Fibroblast of skin of scalp (primary cell): ENCODE measurements at regions not wholly inside any gene's neighbourhood (a gene's known extent, or its start where the extent isn't known, plus 50 kb on each side); places are given as distances from the start of the nearest gene placed in this dataset.
A peak's percentile ranks its signal among the peaks of the same experiment; 100 is the strongest.

Experiments used
- DNase-seq: peaks from one replicate; pipeline ENCODE4 v3.0.0-alpha.2; 2013

GRCh38 chr6:44614396-44614795 lies 226.9 kb downstream of the CDC5L start:
- DNase-seq: no peak

DNA sequence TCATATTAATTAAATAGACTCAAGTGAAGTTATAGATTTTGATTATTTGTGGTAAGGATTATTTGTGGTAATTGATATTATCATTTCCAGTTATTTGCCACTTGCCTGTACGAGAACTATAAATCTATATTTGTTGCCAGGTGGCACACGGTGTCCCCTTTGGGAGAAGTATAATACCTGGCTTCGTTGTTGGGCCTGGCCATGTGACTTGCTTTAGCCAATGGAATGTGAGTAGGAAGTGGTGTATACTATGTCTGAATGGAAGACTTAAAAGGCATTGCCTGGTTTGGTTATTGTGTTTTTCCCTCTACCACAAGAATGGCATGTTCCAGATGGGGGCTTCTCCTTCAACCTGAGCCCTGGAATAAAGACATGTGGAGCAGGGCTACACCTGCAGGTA lies 228.1 kb downstream of the CDC5L start:
- no peak for DNase-seq

GRCh38 chr6:44617416-44617815 lies 229.9 kb downstream of the CDC5L start:
- DNase-seq: no peak

DNA sequence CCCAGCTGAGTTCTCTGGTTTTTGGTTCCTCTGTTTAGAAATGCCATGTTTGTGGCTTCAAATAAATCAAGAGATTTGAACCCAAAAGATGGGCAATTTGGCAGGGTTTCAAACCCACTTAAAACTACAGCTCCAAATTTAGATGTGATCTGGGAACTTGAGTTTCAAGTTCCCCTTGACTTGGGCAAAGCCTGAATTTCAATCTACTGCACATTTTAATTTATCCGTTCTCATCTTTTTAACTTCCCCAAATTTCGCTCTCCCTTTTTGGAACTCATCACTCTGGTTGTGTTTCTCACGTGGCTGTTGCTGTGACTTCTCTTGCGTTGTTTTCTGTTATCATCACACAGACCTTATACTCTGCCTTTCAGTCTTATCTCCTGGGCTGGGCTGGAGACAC lies 230.9 kb downstream of the CDC5L start:
- DNase-seq: no peak

- DNase-seq: no peak
Observed at GRCh38 chr6:44620922-44621321, 233.4 kb downstream of the CDC5L start.

- no peak for DNase-seq
Observed at GRCh38 chr6:44621846-44622245, 234.3 kb downstream of the CDC5L start.

GRCh38 chr6:44622555-44622954 lies 235.0 kb downstream of the CDC5L start:
- no peak for DNase-seq

- DNase-seq: no peak
Observed at GRCh38 chr6:44622956-44623355, 235.4 kb downstream of the CDC5L start.

- DNase-seq: no peak
Observed at GRCh38 chr6:44624226-44624625, 236.7 kb downstream of the CDC5L start.

GRCh38 chr6:44624936-44625573 lies 237.5 kb downstream of the CDC5L start:
- no peak for DNase-seq

GRCh38 chr6:44625996-44626395 lies 238.5 kb downstream of the CDC5L start:
- DNase-seq: no peak

DNA sequence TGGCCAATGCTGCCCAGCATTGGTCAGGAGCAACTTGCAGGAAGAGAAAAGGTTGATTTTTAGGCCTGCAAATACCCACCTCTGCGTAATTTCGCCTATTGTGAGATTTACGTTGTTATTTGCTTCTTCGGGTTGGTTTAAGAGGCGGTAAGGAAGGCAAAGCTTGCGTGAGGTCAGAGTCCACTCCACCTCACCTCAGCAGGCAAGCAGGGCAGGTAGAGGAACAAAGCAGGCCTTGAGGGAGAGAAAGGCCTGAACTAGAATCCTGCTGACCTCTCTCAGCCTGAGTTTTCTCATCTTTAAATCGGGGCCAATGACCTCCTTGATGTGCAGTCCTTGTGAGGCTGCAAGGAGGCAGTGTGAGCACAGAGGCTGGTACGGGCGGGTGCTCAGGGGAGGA lies 239.1 kb downstream of the CDC5L start:
- no peak for DNase-seq

GRCh38 chr6:44627091-44627882 lies 239.8 kb downstream of the CDC5L start:
- no peak for DNase-seq

DNA sequence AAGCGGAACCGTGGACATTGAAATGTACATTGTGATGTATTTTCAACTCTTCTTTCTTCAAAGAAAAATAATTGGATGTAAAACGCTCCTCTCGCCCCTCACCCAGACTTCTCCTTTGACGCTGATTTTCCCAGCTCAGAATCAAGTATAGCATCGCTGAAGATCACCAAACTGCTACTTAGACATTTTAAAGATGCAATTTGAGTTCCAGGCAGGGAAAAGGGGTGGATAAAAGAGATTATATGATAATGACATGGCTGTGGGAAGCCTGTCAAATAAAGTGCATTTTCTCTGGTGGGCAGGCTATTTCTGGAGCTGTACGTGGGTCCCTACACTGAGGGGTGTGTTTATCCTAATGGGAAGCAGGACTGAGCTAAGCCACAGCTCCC lies 240.4 kb downstream of the CDC5L start:
- no peak for DNase-seq

DNA sequence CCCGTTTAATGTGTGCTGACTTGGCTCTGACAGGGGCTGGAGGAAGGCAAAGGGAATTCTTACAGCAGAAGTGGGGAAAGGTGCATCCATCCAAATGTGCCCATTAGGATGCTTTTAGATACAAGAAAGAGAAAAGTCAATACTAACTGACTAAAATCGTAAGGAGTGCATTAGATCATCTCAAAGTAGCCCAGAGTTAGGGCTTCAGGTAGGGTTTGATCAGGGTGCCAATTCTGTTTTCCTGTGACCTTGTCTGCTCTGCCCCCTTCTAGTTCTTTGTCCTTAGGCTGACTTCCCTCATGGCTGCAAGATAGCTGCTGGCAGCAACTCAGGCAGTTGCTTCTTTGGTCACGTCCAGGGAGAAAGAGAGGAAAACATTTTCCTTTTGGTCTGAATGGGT lies 240.8 kb downstream of the CDC5L start:
- DNase-seq: no peak

DNA sequence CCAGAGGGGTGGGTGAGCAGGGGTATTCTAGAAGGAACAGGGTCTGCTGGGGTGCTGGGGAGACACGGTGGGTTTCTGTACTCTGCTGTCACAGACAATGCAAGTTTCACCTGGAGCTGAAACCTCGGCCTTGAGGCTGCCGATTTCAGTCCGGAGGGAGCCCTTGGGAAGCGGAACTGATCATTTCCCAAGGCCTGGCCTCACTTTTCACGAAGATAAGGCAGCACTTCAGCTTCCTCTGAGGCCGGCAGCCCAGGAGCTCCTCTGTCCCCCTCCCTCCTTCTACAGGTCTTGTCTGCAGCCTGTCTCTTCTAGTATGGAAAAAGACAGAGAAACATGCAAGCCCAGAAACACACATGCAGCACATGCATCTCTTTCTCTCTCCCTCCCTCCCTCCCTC lies 242.1 kb downstream of the CDC5L start:
- no peak for DNase-seq

GRCh38 chr6:44630125-44631028 lies 242.9 kb downstream of the CDC5L start:
- peak; percentile 74 for DNase-seq

DNA sequence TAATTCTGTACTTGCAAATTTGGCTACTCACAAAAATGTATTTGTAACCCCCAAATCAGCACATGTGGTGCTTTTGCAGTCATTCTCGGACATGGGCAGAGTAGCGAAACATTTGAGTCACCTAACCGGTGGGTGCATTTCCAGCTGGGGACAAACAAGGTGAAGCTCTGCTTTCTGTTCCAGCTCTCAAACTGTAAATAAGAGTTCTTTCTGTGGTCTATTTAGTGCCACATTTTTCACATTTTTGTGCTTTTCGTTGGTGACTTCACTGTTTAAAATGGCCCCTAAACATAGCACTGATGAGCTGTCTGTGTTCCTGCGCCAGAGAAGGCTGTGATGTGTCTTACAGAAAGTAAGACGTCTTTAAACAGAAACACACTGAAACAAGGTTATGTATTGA lies 244.5 kb downstream of the CDC5L start:
- peak; percentile 20 for DNase-seq

DNA sequence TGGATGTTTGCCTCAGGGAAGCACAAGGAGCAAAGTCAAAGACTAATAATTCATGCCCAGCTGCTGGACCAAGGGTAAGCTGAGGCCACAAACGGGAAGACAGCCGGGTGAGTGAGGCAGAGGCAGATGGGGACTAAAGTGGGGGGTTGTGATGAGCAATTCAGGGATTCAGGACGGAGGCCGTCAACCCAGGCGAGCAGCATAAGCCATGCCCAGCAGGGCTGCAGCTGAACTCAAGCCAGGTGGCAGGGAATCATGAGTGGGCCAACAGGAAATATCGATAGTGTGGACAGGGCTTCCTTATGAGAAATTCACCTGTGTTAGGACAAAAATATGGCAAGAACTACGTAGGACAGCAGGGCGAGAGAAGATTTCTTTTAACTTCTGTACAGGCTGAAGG lies 246.8 kb downstream of the CDC5L start:
- no peak for DNase-seq

- no peak for DNase-seq
Observed at GRCh38 chr6:44635486-44635885, 248.0 kb downstream of the CDC5L start.

- DNase-seq: no peak
Observed at GRCh38 chr6:44636561-44637248, 249.2 kb downstream of the CDC5L start.

DNA sequence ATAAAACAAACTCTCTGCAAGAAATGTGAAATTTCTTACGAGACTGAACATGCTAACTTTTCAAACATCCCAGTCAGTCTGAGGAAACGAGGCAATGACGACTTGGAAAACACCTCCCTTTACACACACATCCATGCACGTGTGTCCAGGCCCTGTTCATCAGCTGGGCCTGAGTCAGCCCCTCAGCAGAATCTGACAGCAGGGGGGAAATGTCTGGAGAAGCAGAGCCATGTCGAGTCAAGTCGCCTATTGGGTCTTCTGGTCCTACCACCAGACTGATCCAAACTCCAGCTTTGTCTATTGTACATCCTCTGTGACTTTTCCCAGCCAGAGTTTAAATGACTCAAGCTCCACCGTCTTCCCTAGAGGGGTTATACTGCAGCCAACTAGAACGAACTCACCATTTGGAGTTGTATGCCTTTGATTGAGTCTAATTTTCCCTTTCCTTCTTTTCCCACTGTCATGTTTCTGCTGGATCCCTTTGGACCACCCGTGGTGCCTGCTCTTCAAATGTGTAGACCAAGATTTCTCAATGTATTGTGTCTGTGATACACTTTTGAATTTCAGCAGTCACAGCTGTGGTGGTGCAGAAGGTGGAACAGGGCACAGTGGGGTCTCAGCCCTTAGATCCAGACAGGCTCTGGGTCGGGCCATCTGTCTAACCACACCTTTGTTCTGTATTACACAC lies 254.0 kb downstream of the CDC5L start:
- DNase-seq: peak; percentile 89
